Panc1 (cell line): ENCODE measurements at regions not wholly inside any gene's neighbourhood (a gene's known extent, or its start where the extent isn't known, plus 50 kb on each side); places are given as distances from the start of the nearest gene placed in this dataset.

Experiments
- ATAC-seq: fragments of 200-7000 bp; cut with Tn5 transposase; 2 replicates; pipeline ENCODE4 v1.9.1; 2020; ENCODE audit warnings: mild to moderate bottlenecking, moderate library complexity
- BruUV-seq: library from RNA; stranded (reverse); fragments of 400-500 nt; replicated peaks from 2 replicates; lab custom pipeline; 2021; lab: Mats Ljungman, UMichigan
- CTCF ChIA-PET: fragments of 300-600 bp; sonication (Branson Sonifier 250); formaldehyde crosslinking; loops from one replicate; lab custom pipeline; 2022; ENCODE audit warnings: antibody characterized with exemption; lab: Charles Lee
- POLR2A ChIA-PET: fragments of 300-600 bp; sonication (Branson Sonifier 250); formaldehyde crosslinking; loops from one replicate; lab custom pipeline; 2022; ENCODE audit warnings: antibody characterized with exemption; lab: Charles Lee
- DNase-seq: peaks from one replicate; pipeline ENCODE4 v3.0.0-alpha.2; 2010; ENCODE audit warnings: low read depth, low spot score
- H3K27ac ChIP-seq: 2 replicates; pipeline ENCODE4 v1.5.1; 2011; ENCODE audit warnings: mild to moderate bottlenecking, low read length, inconsistent platforms
- H3K27me3 ChIP-seq: fragments of 200-500 bp; sonication (Bioruptor generic); 2 replicates; pipeline ENCODE4 v1.6.0; 2014; ENCODE audit warnings: low read length, inconsistent platforms; ENCODE audit not compliant: control insufficient read depth, insufficient read depth
- H3K36me3 ChIP-seq: fragments of 200-500 bp; sonication (Bioruptor generic); 2 replicates; pipeline ENCODE4 v1.5.1; 2014; ENCODE audit warnings: inconsistent platforms, mild to moderate bottlenecking, low read length, moderate library complexity; ENCODE audit not compliant: control insufficient read depth, insufficient read depth
- H3K4me1 ChIP-seq: 2 replicates; pipeline ENCODE4 v1.5.1; 2011; ENCODE audit warnings: inconsistent platforms, mild to moderate bottlenecking, low read length, moderate library complexity; ENCODE audit not compliant: control insufficient read depth, insufficient read depth
- H3K4me3 ChIP-seq, 2 experiments: 2 replicates each; pipeline ENCODE4 v1.5.1; 2011 to 2012; ENCODE audit warnings: low read depth in 2 of 2, low read length in 2 of 2, mild to moderate bottlenecking in 2 of 2, inconsistent platforms in 1 of 2, moderate library complexity in 1 of 2
- H3K9me3 ChIP-seq: fragments of 200-500 bp; sonication (Bioruptor generic); 2 replicates; pipeline ENCODE4 v1.5.1; 2014; ENCODE audit warnings: low read depth, mild to moderate bottlenecking, inconsistent platforms, low read length, moderate library complexity; ENCODE audit not compliant: control insufficient read depth, insufficient read depth
- POLR2AphosphoS5 ChIP-seq: IDR thresholded peaks from 2 replicates; pipeline ENCODE4 v1.6.1; 2012; ENCODE audit warnings: mild to moderate bottlenecking, low read depth, low read length, moderate library complexity
- SIN3A ChIP-seq: IDR thresholded peaks from 2 replicates; pipeline ENCODE4 v1.6.1; 2012; ENCODE audit warnings: low read depth, mild to moderate bottlenecking, low read length, moderate library complexity, borderline replicate concordance; ENCODE audit not compliant: insufficient read depth
- TCF7L2 ChIP-seq: IDR thresholded peaks from 2 replicates; pipeline ENCODE4 v1.6.1; 2011; ENCODE audit warnings: mild to moderate bottlenecking, low read depth, low read length, inconsistent platforms
- in situ Hi-C: cut with HindIII; loops from 2 replicates; pipeline ENCODE4 v1.10.0; 2016; ENCODE audit warnings: low sequenced_read_pairs, low pct_unique_long_range_greater_than_20kb
- intact Hi-C: fragments of 100-400 bp; cut with micrococcal nuclease; formaldehyde crosslinking; loops from one replicate; pipeline ENCODE4 v1.10.0; 2022; ENCODE audit not compliant: unreplicated experiment
- TF ChIP-seq, protein P1 (sequence below), 2 experiments: IDR thresholded peaks; 2 replicates each; pipeline ENCODE4 v1.6.1; 2011 to 2012; ENCODE audit warnings: low read depth in 2 of 2, control low read depth in 1 of 2, low read length in 1 of 2, mild to moderate bottlenecking in 1 of 2, moderate library complexity in 1 of 2; ENCODE audit not compliant: insufficient read depth in 1 of 2
- TF ChIP-seq, protein P2 (sequence below): fragments of 450-650 bp; IDR thresholded peaks from 2 replicates; pipeline ENCODE4 v1.5.1; 2017; ENCODE audit warnings: mild to moderate bottlenecking

- intact Hi-C loops, result no loop called here
- TF ChIP-seq TCF7L2, result no peak
- TF ChIP-seq, protein P1, sequence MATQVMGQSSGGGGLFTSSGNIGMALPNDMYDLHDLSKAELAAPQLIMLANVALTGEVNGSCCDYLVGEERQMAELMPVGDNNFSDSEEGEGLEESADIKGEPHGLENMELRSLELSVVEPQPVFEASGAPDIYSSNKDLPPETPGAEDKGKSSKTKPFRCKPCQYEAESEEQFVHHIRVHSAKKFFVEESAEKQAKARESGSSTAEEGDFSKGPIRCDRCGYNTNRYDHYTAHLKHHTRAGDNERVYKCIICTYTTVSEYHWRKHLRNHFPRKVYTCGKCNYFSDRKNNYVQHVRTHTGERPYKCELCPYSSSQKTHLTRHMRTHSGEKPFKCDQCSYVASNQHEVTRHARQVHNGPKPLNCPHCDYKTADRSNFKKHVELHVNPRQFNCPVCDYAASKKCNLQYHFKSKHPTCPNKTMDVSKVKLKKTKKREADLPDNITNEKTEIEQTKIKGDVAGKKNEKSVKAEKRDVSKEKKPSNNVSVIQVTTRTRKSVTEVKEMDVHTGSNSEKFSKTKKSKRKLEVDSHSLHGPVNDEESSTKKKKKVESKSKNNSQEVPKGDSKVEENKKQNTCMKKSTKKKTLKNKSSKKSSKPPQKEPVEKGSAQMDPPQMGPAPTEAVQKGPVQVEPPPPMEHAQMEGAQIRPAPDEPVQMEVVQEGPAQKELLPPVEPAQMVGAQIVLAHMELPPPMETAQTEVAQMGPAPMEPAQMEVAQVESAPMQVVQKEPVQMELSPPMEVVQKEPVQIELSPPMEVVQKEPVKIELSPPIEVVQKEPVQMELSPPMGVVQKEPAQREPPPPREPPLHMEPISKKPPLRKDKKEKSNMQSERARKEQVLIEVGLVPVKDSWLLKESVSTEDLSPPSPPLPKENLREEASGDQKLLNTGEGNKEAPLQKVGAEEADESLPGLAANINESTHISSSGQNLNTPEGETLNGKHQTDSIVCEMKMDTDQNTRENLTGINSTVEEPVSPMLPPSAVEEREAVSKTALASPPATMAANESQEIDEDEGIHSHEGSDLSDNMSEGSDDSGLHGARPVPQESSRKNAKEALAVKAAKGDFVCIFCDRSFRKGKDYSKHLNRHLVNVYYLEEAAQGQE (IDR thresholded peaks at IDR 0.05; ENCODE audit: insufficient read depth in 1 of 2, low read depth in 2 of 2, low read length in 1 of 2), result no peak
- TF ChIP-seq, protein P2, sequence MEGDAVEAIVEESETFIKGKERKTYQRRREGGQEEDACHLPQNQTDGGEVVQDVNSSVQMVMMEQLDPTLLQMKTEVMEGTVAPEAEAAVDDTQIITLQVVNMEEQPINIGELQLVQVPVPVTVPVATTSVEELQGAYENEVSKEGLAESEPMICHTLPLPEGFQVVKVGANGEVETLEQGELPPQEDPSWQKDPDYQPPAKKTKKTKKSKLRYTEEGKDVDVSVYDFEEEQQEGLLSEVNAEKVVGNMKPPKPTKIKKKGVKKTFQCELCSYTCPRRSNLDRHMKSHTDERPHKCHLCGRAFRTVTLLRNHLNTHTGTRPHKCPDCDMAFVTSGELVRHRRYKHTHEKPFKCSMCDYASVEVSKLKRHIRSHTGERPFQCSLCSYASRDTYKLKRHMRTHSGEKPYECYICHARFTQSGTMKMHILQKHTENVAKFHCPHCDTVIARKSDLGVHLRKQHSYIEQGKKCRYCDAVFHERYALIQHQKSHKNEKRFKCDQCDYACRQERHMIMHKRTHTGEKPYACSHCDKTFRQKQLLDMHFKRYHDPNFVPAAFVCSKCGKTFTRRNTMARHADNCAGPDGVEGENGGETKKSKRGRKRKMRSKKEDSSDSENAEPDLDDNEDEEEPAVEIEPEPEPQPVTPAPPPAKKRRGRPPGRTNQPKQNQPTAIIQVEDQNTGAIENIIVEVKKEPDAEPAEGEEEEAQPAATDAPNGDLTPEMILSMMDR, result no peak
- no peak for TF ChIP-seq POLR2AphosphoS5
- TF ChIP-seq SIN3A, result no peak
- Histone ChIP-seq H3K36me3 (no peaks in the 10 kb centered on the region), H3K27me3 (no peaks in the 10 kb centered on the region), H3K27ac (no peak overlapping the region; the same call in 1 of the 2 replicates), H3K9me3 (no peaks in the 10 kb centered on the region), H3K4me3 (no peak overlapping the region), H3K4me1 (peaks cover 5% of the 10 kb centered on the region; the same call in 1 of the 2 replicates)
- in situ Hi-C loops, result no loop called here
- ATAC-seq (no peak), DNase-seq (no peak)
- CTCF ChIA-PET, result no interaction called here
- BruUV-seq, result no TSS peak
- POLR2A ChIA-PET, result no interaction called here
Observed at GRCh38 chr7:17144322-17144721, 154.1 kb upstream of the AHR start.

DNA sequence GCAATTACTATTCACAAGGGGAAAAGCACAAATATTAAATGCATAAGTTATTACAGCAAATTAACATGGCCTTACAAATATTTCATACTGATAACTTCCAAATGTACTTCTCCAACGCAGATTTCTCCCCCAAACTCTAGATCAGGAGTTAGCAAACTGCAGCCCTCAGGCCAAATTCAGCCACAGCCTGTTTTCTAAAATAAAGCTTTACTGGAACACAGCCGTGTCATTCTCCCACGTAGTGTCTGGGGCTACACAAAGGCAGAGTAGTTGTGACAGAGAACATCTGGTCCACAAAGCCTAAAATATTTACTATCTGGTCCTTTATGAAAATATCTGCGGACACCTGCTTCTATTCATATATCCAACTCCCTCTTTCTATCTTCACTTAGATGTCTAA is 151.8 kb upstream of the AHR start:
- ChIA-PET POLR2A (no interaction called here), CTCF (no interaction called here)
- BruUV-seq, result no TSS peak
- intact Hi-C loops (no loop called here), in situ Hi-C loops (no loop called here)
- no peaks in the 10 kb centered on the region for H3K27me3 ChIP-seq
- no peaks in the 10 kb centered on the region for H3K36me3 ChIP-seq
- TF ChIP-seq, protein P2, result no peak
- no peak for TF ChIP-seq TCF7L2
- TF ChIP-seq, protein P1 (IDR thresholded peaks at IDR 0.05; ENCODE audit: insufficient read depth in 1 of 2, low read depth in 2 of 2, low read length in 1 of 2), result no peak
- TF ChIP-seq SIN3A, result no peak
- TF ChIP-seq POLR2AphosphoS5, result no peak
- no peaks in the 10 kb centered on the region for H3K9me3 ChIP-seq
- ATAC-seq, result no peak
- H3K27ac ChIP-seq, result no peak overlapping the region
- DNase-seq, result no peak
- H3K4me3 ChIP-seq, result no peak overlapping the region
- no peaks in the 10 kb centered on the region for H3K4me1 ChIP-seq
